ENCODE measurements at regions not wholly inside any gene's neighbourhood (a gene's known extent, or its start where the extent isn't known, plus 50 kb on each side); places are given as distances from the start of the nearest gene placed in this dataset.

- no peaks in the 10 kb centered on the region for H3K9me3 ChIP-seq (ENCODE audit: insufficient read depth, low read depth, low read length)
- H3K36me3 Mint-ChIP-seq (ENCODE audit: low read depth, unreplicated experiment): no peaks in the 10 kb centered on the region
- peak overlapping the region; percentile 34 for H3K27ac ChIP-seq (ENCODE audit: low read depth, low read length)
- FAIRE-seq (peak; percentile 13), DNase-seq (ENCODE audit: low read depth) (no peak)
- H3K4me1 Mint-ChIP-seq (ENCODE audit: low read depth, unreplicated experiment): peaks cover 10% of the 10 kb centered on the region
- H3K4me3 Mint-ChIP-seq (ENCODE audit: unreplicated experiment): no peak overlapping the region
- H4K20me1 ChIP-seq (ENCODE audit: insufficient read depth, low read length): no peaks in the 10 kb centered on the region
- H3K4me1 ChIP-seq (ENCODE audit: insufficient read depth, low read length): peaks cover 24% of the 10 kb centered on the region
- H3K36me3 ChIP-seq (ENCODE audit: insufficient read depth, low read length): no peaks in the 10 kb centered on the region
- H3K27ac Mint-ChIP-seq (ENCODE audit: unreplicated experiment): peak overlapping the region; percentile 14
- TF ChIP-seq EZH2 (IDR thresholded peaks at IDR 0.05; ENCODE audit: insufficient read depth, low read length): no peak
- TF ChIP-seq CTCF (IDR thresholded peaks at IDR 0.05; ENCODE audit: insufficient read depth, low read depth, low read length): no peak
- no peak overlapping the region for H2AFZ ChIP-seq (ENCODE audit: low read depth, low read length)
- H3K9me3 Mint-ChIP-seq (ENCODE audit: unreplicated experiment): peaks cover 10% of the 10 kb centered on the region
- peaks cover 15% of the 10 kb centered on the region for H3K27me3 Mint-ChIP-seq (ENCODE audit: low read depth, unreplicated experiment)
- no peak overlapping the region for H3K4me2 ChIP-seq (ENCODE audit: low read length)
- no peaks in the 10 kb centered on the region for H3K79me2 ChIP-seq (ENCODE audit: insufficient read depth, low read length)
- no peaks in the 10 kb centered on the region for H3K27me3 ChIP-seq (ENCODE audit: insufficient read depth, low read length)
- no peak overlapping the region for H3K4me3 ChIP-seq (ENCODE audit: insufficient read depth, low read depth, low read length)
- no peak overlapping the region for H3K9ac ChIP-seq (ENCODE audit: low read length)
Measured at GRCh38 chr11:10395166-10395897, 59.7 kb upstream of the AMPD3 start.

GRCh38 chr11:10396771-10397170 is 58.3 kb upstream of the AMPD3 start:
- no peak for FAIRE-seq

More at GRCh38 chr11:10396771-10397170, 58.3 kb upstream of the AMPD3 start:
- Mint-ChIP-seq H3K4me1 (ENCODE audit: low read depth, unreplicated experiment) (peaks cover 14% of the 10 kb centered on the region), H3K27ac (ENCODE audit: unreplicated experiment) (no peak overlapping the region), H3K4me3 (ENCODE audit: unreplicated experiment) (no peak overlapping the region), H3K9me3 (ENCODE audit: unreplicated experiment) (peaks cover 4% of the 10 kb centered on the region), H3K36me3 (ENCODE audit: low read depth, unreplicated experiment) (no peaks in the 10 kb centered on the region), H3K27me3 (ENCODE audit: low read depth, unreplicated experiment) (peaks cover 22% of the 10 kb centered on the region)
- H2AFZ ChIP-seq (ENCODE audit: low read depth, low read length): no peak overlapping the region
- DNase-seq (ENCODE audit: low read depth): no peak
- no peaks in the 10 kb centered on the region for H3K27me3 ChIP-seq (ENCODE audit: insufficient read depth, low read length)
- no peak for TF ChIP-seq CTCF (IDR thresholded peaks at IDR 0.05; ENCODE audit: insufficient read depth, low read depth, low read length)
- TF ChIP-seq EZH2 (IDR thresholded peaks at IDR 0.05; ENCODE audit: insufficient read depth, low read length): no peak
- H3K4me1 ChIP-seq (ENCODE audit: insufficient read depth, low read length): peaks cover 29% of the 10 kb centered on the region
- no peaks in the 10 kb centered on the region for H3K36me3 ChIP-seq (ENCODE audit: insufficient read depth, low read length)
- no peaks in the 10 kb centered on the region for H4K20me1 ChIP-seq (ENCODE audit: insufficient read depth, low read length)
- H3K4me2 ChIP-seq (ENCODE audit: low read length): no peak overlapping the region
- no peak overlapping the region for H3K9ac ChIP-seq (ENCODE audit: low read length)
- no peak overlapping the region for H3K27ac ChIP-seq (ENCODE audit: low read depth, low read length)
- no peak overlapping the region for H3K4me3 ChIP-seq (ENCODE audit: insufficient read depth, low read depth, low read length)
- H3K9me3 ChIP-seq (ENCODE audit: insufficient read depth, low read depth, low read length): no peaks in the 10 kb centered on the region
- H3K79me2 ChIP-seq (ENCODE audit: insufficient read depth, low read length): no peaks in the 10 kb centered on the region
